GM21723 (cell line): ENCODE measurements at regions not wholly inside any gene's neighbourhood (a gene's known extent, or its start where the extent isn't known, plus 50 kb on each side); places are given as distances from the start of the nearest gene placed in this dataset.

Experiments used
- ATAC-seq: cut with Tn5 transposase; IDR thresholded peaks from one replicate; pipeline ENCODE4 v1.9.1; 2021; ENCODE audit warnings: mild to moderate bottlenecking, moderate library complexity; ENCODE audit not compliant: unreplicated experiment

DNA sequence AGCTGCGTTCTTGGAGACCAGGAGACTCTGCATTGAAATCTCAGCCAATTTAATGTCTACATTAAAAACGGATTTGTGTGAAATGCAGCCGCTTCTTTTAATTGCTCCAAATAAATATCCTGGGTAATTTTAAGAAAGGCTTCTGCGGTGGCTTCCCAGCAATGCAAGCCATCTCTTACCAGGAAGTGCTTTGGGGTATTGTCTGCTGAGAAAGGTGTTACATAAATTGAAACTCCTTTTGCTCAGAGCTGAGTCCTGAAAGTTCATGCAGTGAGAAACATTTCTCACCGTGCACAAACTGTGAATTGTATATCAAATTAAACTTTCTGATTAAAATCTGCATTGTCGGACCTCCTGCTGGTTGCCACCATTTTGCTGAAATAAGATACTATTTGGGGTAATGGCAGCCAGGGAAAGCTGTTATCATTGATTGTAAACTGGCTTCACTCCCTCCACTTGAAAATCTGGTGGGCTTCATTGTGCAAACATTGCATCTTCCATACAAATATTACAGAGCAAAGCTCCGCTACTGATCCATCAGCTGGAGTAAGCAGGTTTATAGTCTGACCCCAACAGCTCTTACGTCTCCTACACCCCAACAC lies 59.5 kb downstream of the ZIC5 start:
- no peak for ATAC-seq

DNA sequence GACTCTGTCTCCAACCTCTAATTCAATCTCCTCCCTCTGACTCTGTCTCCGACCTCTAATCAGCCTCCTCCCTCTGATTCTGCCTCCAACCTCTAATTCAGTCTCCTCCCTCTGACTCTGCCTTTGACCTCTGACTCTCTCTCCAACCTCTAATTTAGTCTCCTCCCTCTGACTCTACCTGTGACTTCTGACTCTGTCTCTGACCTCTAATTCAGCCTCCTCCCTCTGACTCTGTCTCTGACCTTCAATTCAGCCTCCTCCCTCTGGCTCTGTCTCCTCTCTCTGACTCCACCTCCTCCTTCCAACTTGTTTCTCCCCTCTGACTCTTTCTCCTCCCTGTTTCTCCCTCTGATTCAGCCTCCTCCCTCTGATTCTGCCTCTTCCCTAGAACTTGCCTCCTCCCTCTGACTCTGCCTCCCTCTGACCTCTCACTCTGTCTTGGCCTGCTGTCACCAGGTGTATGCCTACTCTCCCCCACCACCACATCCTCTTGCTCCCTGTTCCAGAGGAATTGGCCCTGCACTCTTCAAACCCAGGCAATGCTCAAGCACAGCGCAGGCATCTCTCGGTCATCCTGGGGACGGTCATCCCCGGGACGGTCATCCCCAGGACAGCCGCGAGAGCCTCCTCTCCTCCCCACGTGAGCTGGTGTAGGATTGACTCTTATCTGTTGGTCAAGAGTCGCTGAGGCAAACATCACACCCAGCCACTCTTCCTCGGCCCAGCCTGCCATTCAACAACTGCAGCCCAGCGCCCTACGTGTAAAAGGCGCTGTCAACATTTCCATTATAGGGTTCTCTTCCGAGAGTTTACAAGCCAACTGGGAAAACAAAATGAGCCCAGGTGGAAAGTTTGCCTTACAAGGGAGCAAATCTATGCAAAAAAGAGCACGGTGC lies 60.2 kb downstream of the ZIC5 start:
- ATAC-seq: no peak

DNA sequence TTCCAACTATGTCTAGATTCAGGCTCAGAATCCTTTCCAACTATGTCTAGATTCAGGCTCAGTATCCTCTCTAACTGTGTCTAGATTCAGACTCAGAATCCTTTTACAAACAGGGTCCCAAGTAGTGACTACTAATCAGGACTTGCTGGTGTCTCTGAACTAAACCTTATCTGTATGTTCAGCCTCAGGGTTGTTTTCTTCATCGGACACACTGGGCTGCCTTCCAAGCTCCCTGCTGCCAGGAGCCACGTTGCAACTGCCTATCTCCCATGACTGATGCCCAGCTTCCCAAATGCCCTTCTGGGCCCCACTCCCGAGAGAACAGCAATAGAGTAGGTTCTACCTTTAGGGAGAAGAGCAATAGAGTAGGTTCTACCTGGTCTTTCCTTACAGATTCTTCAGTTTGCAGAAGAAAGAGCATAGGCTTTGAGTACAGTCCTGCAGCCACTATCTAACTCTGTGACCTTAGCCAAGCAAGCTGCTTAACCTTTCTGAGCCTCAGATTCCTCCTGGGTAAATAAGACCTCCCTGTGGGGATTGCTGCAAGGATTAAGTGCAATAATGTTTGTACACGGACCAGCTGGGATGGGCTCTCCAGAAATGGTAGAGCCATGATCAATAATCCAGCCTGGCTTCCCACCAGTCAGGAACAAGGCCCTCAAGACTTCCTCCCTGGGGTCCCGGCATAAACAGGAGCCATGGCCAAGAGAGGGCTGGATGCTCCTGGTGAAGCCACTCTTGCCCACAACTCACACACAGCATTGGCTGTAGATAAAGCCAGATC lies 61.5 kb downstream of the ZIC5 start:
- ATAC-seq: no peak

DNA sequence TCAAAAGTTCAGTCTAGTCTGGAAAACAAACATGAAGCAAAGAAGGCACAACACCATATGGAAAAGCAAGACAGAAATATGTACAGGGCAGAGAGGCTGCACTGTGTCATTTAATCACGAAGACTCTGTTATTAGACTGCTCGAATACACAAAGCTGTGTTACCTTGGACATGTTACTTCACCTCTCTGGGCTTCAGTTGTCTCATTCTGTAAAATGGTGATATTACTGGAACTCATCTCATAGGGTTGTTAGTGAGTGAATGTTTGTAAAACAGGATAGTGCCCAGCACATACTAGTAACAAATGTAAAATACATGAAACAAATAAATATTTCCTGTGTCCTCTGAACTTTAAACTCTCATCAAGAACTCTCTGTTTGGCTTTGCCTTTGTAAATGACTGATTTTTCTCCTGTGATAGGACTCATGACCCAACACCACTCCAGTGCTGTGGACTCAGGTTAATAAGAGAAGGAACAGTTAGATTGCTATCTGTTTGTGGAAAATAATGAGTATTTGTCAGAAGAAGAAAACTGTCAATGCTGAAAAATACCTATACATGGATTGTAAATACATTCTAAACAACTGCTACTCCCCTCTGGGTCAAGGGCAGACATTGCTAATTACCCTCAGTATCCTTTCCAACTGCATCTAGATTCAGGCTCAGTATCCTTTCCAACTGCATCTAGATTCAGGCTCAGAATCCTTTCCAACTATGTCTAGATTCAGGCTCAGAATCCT lies 62.3 kb downstream of the ZIC5 start:
- ATAC-seq: no peak

DNA sequence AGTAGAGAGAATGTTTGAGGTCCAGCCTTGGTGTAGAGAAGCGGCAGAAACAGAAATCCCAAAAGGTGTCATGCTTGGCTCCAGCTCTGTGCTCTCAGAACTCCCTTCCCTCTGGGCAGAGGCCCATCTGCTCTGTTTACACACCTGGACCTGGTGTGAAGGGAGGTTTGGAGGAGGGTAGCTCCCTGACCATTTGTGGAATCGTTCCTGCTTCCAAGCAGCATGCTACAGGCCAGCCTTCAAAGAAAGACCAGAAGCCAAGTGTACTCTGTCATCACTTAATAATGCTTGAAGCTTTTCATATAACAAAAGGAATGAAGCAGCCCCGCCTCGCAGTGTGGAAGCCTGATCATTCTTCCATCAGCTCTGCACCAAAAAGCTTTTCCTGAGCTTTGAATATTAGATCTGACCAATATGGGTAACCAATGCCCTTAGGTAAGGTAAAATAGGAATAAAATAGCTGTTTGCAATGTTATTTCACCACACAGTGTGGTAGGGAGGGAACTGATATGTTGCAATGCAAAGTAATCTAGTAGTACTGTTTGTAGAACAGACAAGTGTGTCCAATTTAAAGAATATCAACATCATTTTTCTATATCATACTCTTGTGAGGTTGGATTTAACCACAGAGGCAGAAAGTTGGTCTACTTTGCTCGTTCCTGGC lies 63.3 kb downstream of the ZIC5 start:
- ATAC-seq: no peak

DNA sequence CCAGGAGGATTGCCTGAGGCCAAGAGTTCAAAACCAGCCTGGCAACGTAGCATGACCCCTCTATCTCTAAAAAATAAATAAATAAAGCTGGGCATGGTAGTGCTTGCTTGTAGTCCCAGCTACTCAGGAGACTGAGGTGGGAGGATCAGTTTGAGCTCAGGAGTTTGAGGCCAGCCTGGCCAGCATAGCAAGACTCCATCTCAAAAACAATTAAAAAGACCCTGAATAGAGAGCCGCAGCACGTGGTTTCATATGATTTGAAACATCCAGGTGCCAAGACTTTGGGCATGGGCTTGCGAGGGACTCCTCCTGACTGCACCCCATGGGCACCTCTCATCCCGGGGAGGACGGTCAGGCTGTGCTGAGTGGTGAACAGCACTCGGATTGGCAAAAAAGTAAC lies 63.9 kb downstream of the ZIC5 start:
- no peak for ATAC-seq

DNA sequence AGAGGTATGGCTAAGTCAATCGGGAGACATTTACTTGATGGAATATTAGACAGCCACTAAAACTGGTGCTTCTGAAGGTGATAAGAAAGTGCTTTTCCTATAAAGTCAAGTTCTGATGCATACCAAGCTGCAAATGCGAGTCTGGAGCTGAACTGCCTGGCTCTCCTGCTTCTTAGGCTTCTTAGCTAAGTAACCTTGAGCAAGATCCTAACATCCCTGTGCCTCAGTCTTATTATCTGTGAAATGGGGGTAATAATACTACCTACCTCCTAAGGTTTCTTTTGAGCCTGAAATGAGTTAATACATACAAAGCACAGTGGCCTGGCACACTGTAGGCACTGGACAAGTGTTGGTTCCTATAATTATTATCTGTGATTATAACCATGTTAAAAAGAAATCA lies 64.5 kb downstream of the ZIC5 start:
- ATAC-seq: no peak

DNA sequence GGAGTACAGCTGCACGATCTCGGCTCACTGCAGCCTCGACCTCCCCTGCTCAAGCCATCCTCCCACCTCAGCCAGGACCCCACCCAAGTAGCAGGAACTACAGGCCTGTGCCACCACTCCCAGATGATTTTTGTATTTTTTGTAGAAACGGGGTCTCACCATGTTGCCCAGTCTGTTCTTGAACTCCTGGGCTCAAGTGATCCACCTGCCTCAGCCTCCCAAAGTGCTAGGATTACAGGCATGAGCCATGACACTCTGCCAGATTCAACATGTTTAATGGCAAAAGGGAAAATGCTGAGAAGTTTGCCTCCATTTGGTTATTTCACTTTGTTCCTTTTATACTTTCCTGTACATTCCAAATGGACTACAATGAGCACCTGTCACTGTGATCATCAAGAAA lies 65.8 kb downstream of the ZIC5 start:
- ATAC-seq: no peak

DNA sequence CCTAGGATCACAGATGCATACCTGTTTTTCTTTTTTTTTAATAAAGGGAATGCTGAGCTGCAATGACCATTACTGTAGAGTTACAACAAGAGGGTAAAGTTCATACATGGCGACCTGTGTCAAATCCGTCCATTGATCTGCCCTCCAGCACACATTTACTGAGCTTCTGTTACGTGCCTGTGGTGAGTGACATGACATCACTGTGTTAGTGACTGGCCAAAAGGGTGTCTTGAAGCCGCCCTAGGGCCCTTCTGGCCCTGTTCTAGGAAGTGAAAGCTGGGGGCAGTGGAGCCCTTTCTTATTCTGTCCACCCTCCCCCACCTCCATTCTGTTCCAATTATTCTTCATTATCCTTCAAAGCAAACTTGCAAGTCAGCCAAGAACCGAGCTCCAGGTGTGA lies 66.3 kb downstream of the ZIC5 start:
- no peak for ATAC-seq

DNA sequence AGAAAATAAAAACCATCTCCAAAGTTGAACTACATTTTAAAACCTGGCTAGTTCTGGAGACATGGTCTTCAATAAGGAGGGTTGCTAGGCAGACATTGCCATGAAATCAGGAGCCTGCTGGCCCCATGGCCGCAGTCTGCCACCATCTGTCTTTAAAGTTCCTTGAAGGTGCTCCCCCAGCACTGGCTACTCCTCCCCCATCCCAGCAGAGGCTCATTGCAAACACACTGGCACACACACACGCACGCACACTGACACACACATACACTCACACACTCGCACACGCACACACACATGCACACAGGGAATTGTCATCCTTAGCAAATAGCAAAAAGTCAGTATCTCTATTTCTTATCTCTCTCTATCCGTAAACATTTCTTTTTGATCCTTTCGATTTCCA lies 68.4 kb downstream of the ZIC5 start:
- no peak for ATAC-seq

DNA sequence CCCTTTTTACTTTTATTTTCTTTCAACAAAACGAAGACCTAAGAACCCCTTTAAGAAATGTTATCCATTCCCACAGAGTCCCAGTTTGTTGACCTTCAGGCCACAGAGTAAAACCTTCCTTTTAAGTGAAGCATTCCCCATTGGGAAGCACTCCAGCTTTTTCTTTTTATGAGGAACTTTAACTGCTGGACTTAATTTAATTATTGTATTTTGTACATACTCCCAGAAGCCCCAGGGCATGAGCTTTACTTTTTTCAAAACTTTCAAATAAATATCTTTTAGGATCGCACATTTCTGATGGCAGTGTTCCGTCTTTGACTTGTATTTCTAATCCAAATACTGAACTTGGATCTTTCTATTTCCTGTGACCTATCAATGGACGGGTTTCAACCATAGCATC lies 68.9 kb downstream of the ZIC5 start:
- ATAC-seq: no peak

DNA sequence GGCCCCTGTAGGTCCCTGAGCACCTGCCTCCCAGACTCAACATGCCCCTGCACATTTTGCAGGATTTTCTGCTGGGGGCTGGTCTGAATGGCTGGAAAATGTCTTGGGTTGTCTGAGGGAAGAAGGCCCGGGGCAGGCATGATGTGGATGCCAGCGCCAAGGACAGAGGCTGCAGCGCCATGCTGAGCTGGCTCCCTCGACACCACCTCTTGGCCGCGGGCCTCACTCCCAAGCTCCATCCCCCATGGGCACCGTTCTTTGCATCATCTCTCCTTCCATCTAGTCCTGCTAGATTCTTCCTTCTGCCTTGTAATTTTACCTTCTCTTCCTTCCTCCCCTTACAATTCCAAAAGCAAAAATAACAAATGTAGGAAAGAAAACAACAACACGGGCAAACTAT lies 70.6 kb downstream of the ZIC5 start:
- ATAC-seq: no peak

DNA sequence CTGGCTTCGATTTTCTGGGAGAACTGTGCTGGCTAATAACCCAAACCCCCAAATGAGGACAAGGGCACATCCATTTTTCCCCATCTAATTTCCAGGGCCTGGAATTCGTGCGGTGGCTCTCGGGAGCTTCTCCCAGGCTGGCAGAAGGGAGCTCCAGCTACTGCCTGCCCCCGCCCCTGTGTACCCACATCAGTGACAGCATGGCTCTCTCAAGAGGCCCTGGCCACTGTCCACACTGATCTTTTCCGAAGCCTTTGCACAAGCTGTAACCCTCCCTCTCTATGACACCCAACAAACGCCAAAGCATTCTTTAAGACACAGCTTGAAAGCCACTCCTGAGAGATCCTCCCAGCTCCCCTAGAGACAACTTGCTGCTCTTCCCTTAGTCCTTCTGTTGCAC lies 73.1 kb downstream of the ZIC5 start:
- no peak for ATAC-seq

DNA sequence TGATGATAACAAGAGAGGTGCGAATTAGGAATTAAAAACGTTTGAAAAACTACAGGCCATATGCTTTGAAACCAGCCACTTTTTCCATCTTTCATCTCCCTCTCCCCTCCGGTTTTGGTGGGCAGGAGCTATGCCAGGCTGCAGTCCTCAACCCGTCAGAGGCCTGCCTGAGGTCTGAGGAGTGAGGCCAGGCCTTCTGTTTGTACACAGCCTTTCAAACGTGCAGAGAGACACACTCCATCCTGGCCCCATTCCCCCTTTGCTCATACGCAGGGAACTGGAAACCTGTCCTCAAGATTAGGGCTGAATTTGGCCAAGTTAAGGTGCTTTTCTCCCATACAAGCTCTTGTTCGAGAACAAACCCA lies 74.5 kb downstream of the ZIC5 start:
- ATAC-seq: no peak

DNA sequence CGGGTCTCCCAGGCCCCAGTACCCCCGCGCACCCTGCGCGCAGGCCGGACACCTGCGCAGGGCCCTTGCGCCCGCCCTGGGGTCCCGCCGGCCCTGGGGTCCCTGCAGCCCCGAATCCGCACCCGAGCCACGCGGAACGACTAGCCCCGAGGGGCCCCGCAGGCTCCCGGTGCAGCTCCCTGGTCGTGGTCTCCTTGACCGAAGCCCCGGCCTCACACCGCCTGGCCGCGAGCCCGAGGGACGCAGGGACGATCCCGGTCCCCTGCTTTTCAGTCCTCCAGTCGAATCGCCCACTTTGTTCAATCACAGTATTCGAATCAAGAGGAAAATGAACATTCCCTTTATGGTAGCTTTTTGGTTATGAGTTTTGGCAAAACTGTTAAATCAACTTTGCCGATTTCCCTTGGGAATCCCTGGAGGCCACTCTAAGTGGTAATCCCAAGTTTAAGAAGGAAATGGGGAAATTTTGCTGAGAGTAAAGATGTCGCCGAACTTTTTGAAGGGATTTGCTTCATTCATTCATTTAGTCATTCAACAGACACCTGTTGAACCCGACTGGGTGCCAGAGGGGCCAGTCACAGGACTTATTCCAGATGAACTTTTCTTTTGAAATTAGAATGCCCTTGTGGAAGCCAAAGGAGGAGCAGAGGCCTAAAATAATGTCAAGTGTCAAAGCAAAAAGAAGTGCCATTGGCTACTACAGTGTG lies 75.0 kb downstream of the ZIC5 start:
- no peak for ATAC-seq

DNA sequence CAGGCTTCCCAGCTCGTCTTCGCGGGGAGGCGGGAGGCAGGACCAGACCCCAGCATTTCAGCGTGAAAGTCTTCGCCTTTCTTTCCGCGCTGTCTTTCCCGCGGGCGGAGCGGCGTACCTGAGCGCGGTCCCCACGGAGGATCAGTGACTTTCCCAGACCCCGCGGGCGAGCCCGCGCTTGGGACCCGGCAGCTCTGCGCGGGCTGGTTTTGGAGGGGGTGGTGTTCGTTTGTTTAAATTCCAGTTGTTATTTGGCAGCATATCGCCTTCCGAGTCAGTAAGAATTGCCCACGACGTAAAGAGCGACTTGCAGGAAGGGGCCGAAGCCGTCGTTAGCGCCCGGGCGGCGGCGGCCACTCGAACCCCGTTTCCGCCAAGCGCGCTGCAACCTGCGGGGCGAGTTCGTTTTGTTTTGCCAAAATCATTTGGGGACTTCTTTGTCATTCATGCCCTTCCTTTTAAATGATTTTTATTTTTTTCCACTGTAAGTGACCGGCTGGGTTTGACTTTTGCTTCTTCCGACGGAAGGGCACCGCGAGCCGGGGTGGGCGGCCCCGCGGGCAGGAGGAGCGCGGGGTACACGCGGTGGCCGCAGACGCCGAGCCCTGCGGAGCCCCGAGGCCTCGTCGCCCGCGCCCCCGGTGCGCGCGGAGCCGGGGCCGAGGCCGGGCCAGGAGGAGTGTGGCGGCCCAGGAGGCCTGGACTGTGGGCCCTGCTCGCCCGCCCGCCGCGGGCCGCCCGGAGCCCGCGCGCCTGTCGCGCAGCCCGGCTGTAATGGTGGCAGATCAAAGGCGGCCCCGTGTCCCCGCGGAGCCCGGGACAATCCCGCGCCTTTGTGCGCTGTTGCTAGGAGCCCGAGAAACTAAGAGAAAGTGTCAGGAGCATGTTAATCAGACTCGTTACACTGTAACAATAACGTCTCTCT lies 75.9 kb downstream of the ZIC5 start:
- ATAC-seq: no peak

DNA sequence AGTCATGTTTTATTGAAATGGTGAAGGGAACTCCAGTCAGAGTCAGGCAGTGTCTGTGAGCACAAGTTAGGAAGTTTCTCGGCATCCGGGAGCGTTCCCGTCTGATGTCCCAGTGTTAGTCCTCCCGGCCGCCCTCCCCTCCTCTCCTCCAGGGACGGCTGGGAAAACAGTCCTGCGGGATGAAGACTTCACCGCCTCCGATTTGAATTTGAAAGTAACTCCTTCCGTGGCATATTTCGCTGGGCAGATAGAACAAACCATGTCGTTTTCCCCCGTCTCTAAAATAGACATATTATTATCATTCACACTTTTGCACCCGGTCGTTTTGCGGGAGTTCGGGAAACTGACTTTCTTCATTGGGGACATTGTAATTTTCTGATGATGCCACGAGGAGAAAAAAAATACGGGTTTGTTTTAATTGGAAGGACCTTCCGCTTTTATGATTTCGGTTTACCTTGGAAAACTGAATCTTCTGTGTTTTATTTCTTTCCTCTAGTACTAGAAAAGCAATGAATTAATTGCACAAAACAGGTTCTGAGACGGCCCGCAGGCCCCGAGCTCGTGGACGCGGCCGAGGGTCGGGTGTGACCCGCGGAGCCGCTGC lies 76.6 kb downstream of the ZIC5 start:
- no peak for ATAC-seq

DNA sequence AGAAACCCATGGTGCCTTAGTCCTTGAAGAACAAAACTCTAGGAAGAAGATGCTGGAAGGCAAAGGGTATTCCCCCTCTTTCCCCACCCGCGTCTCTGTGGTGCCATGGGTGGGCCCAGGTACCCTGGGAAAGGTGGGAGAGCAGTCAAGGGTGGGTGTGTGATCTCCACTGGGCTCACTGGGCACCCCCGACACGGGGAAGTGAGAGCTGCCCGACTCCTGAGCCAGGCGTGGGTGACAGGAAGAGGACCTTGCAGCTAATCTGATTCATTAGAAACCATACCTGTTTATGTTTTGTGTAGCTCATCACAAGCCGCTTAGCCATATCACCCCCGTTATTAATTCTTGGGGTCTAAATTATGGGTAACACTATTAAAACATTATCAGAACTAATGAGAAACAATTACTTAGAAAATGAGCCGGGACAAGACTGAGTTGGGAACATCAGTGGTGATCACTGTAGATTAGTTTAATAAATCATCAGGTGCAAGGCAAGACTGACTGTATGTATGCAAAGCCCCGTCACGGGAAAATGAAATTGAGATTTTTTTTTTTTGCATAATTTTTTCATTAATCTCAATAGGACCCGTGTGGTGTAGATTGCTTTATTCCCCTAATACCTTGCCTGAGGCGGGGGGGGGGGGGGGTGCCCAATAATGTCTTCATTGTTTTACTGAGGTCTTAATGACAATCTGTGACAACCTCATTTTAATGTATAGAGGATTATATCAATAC lies 77.3 kb downstream of the ZIC5 start:
- no peak for ATAC-seq
